PC-3 (cell line): ENCODE measurements at regions not wholly inside any gene's neighbourhood (a gene's known extent, or its start where the extent isn't known, plus 50 kb on each side); places are given as distances from the start of the nearest gene placed in this dataset.
"Not testable (repeated sequence)": the region's sequence is repeated elsewhere in the genome, so short reads cannot be mapped to it uniquely, and the experiment has no call there.

ENCODE experiments used
- CTCF ChIP-seq: fragments of 300-600 bp; sonication (generic); conservative IDR thresholded peaks from 2 replicates; pipeline ENCODE4 v1.5.1; 2017; ENCODE audit warnings: antibody characterized with exemption, low read depth, mild to moderate bottlenecking, low read length
- EZH2 ChIP-seq: fragments of 300-600 bp; sonication (generic); IDR thresholded peaks from one replicate; pipeline ENCODE4 v1.6.1; 2017; ENCODE audit warnings: antibody characterized with exemption, mild to moderate bottlenecking, low read length; ENCODE audit not compliant: unreplicated experiment
- EZH2phosphoT487 ChIP-seq: fragments of 300-600 bp; sonication (generic); IDR thresholded peaks from 2 replicates; pipeline ENCODE4 v1.6.1; 2018; ENCODE audit warnings: mild to moderate bottlenecking, antibody characterized with exemption, low read length, borderline replicate concordance

GRCh38 chr21:5108048-5108775 lies 5413.2 kb upstream of the TPTE start:
- not testable (repeated sequence) for TF ChIP-seq CTCF, EZH2, EZH2phosphoT487
